BLaER1 treated with 17β-estradiol and CSF1 and Interleukin-3, amounts not matched to agents 10 nM and 100 nM (cell line): ENCODE measurements at regions not wholly inside any gene's neighbourhood (a gene's known extent, or its start where the extent isn't known, plus 50 kb on each side); places are given as distances from the start of the nearest gene placed in this dataset.
A peak's percentile ranks its signal among the peaks of the same experiment; 100 is the strongest.

Experiments used
- H3K27ac ChIP-seq, 11 experiments: shearing (Covaris generic); formaldehyde crosslinking; 2 replicates each; pipeline ENCODE4 v1.8.1; 2022
- H3K27me3 ChIP-seq, 11 experiments: shearing (Covaris generic); formaldehyde crosslinking; 2 replicates each; pipeline ENCODE4 v1.8.1; 2022
- H3K36me3 ChIP-seq, 11 experiments: shearing (Covaris generic); formaldehyde crosslinking; 2 replicates each; pipeline ENCODE4 v1.8.1; 2022
- H3K4me1 ChIP-seq, 10 experiments: shearing (Covaris generic); formaldehyde crosslinking; 2 replicates each; pipeline ENCODE4 v1.8.1; 2022
- H3K4me2 ChIP-seq, 11 experiments: shearing (Covaris generic); formaldehyde crosslinking; 2 replicates each; pipeline ENCODE4 v1.8.1; 2022
- H3K4me3 ChIP-seq, 10 experiments: shearing (Covaris generic); formaldehyde crosslinking; 2 replicates each; pipeline ENCODE4 v1.8.1; 2022
- H3K9ac ChIP-seq, 11 experiments: shearing (Covaris generic); formaldehyde crosslinking; 2 replicates each; pipeline ENCODE4 v1.8.1; 2022
- H3K9me3 ChIP-seq, 11 experiments: shearing (Covaris generic); formaldehyde crosslinking; replicated peaks in 1 of 11; 2 replicates each; pipeline ENCODE4 v1.8.1; 2022
- H4K20me1 ChIP-seq, 11 experiments: shearing (Covaris generic); formaldehyde crosslinking; 2 replicates each; pipeline ENCODE4 v1.8.1; 2022
- Cebpa-rat ChIP-seq, 11 experiments: shearing (Covaris generic); IDR thresholded peaks; 2 replicates each; pipeline ENCODE4 v1.8.1; 2022

DNA sequence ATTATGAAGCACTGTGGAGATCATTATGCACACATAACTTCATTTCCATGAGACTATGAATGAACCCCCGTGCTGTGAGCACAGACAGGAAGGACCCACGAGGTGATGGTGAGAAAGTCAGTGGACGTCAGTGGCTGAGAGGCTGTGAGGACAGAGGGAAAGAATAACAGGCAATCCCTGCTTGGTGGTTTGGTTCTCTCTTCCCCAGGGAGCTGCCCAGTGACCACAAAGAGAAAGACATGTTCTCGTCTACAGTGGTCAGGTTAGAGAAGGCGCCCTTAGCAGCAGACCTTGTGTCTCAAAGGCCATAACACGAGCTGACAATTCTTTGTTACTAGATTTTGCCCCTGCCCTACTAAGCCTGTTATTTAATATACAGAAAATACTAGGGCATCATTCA lies 609.2 kb downstream of the TOX3 start:
- H3K9me3 ChIP-seq: no peaks in the 10 kb centered on the region
- H3K4me1 ChIP-seq: no peaks in the 10 kb centered on the region
- H3K27me3 ChIP-seq: no peaks in the 10 kb centered on the region
- no peak overlapping the region for H3K27ac ChIP-seq
- no peaks in the 10 kb centered on the region for H3K36me3 ChIP-seq
- H3K9ac ChIP-seq: no peak overlapping the region
- H3K4me3 ChIP-seq: no peak overlapping the region
- H4K20me1 ChIP-seq: no peaks in the 10 kb centered on the region
- H3K4me2 ChIP-seq: 0 out of 22 replicates have a peak overlapping the region, but pooled peaks of 1 of the 11 experiments have one; percentile 6
- TF ChIP-seq Cebpa-rat (IDR thresholded peaks at IDR 0.05): no peak

DNA sequence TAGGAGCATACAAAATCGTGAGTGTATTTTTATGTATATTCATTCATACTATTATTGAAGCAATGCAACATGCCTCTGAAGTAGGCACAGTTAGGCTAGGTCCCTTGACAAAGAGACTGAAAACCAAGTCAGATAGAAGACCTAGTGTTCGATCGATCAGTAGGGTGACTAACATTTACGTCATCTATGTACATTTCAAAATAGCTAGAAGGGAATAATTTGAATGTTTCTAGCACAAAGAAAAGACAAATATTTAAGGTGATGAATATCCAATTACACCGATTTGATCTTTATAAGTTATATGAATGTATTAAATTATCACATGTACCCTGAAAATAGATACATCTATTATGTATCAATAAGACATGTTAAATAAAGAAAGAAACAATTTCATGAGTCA lies 610.1 kb downstream of the TOX3 start:
- H3K36me3 ChIP-seq: no peaks in the 10 kb centered on the region
- H3K27ac ChIP-seq: no peak overlapping the region
- H3K9me3 ChIP-seq: no peaks in the 10 kb centered on the region
- H4K20me1 ChIP-seq: no peaks in the 10 kb centered on the region
- no peak overlapping the region for H3K4me2 ChIP-seq
- H3K4me1 ChIP-seq: no peaks in the 10 kb centered on the region
- TF ChIP-seq Cebpa-rat (IDR thresholded peaks at IDR 0.05): no peak
- H3K4me3 ChIP-seq: no peak overlapping the region
- no peak overlapping the region for H3K9ac ChIP-seq
- H3K27me3 ChIP-seq: no peaks in the 10 kb centered on the region

GRCh38 chr16:51932317-51932716 lies 614.6 kb downstream of the TOX3 start:
- TF ChIP-seq Cebpa-rat (IDR thresholded peaks at IDR 0.05): no peak
- Histone ChIP-seq H3K27me3 (no peaks in the 10 kb centered on the region), H3K27ac (no peak overlapping the region), H3K4me3 (no peak overlapping the region), H3K36me3 (no peaks in the 10 kb centered on the region), H3K9me3 (no peaks in the 10 kb centered on the region), H3K9ac (no peak overlapping the region), H3K4me1 (no peaks in the 10 kb centered on the region), H3K4me2 (no peak overlapping the region), H4K20me1 (no peaks in the 10 kb centered on the region)

DNA sequence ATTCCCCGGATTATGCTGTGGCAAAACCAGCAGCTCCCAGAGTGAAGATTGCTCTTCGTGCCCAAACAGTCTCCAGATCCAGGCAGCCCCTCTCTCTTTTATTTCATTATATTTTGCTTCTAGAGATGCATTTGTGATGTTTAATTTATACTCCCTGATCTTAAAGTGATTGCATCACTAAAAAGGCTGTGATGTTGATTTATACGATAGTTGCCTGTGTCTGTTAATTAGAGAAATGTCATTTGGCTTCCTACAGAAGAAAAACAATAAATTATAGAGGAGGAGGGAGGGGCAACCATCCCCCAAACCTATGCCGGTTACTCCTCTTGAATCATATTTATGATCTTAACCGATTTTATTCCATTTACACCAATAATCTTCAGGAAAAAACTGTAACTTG lies 615.3 kb downstream of the TOX3 start:
- Histone ChIP-seq H3K9me3 (no peaks in the 10 kb centered on the region), H3K36me3 (no peaks in the 10 kb centered on the region), H4K20me1 (no peaks in the 10 kb centered on the region), H3K4me3 (no peak overlapping the region), H3K27me3 (no peaks in the 10 kb centered on the region), H3K4me1 (no peaks in the 10 kb centered on the region), H3K27ac (no peak overlapping the region), H3K4me2 (no peak overlapping the region), H3K9ac (no peak overlapping the region)
- TF ChIP-seq Cebpa-rat (IDR thresholded peaks at IDR 0.05): no peak

- H3K9ac ChIP-seq: no peak overlapping the region
- H3K4me2 ChIP-seq: no peak overlapping the region
- H3K27ac ChIP-seq: no peak overlapping the region
- no peaks in the 10 kb centered on the region for H4K20me1 ChIP-seq
- H3K27me3 ChIP-seq: no peaks in the 10 kb centered on the region
- H3K36me3 ChIP-seq: no peaks in the 10 kb centered on the region
- no peak for TF ChIP-seq Cebpa-rat (IDR thresholded peaks at IDR 0.05)
- H3K4me1 ChIP-seq: no peaks in the 10 kb centered on the region
- no peaks in the 10 kb centered on the region for H3K9me3 ChIP-seq
- no peak overlapping the region for H3K4me3 ChIP-seq
Measured at GRCh38 chr16:51924744-51925143, 622.2 kb downstream of the TOX3 start.

GRCh38 chr16:51922476-51922875 lies 624.5 kb downstream of the TOX3 start:
- Histone ChIP-seq H3K4me3 (no peak overlapping the region), H3K36me3 (no peaks in the 10 kb centered on the region)

DNA sequence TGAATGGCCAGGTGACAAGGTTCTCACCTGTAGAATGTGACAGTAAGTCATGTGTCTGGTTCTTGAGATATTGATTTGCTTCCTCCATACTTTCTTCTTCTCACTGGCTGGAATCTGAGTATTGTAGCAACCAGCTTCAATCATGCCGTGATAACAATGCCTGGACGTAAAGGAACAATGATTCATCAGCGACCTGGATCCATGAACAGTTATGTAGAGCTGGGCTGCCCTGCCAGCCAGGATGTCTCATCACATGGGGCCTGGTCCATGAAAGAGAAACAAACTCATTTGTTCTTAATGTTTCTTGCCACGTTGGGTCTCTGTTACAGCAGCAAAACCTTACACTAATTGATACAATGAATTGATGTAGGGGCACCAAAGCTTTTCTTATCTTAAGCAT lies 627.2 kb downstream of the TOX3 start:
- no peak for TF ChIP-seq Cebpa-rat (IDR thresholded peaks at IDR 0.05)
- Histone ChIP-seq H3K27me3 (no peaks in the 10 kb centered on the region), H3K9ac (no peak overlapping the region), H3K4me2 (no peak overlapping the region), H3K36me3 (no peaks in the 10 kb centered on the region), H3K4me3 (no peak overlapping the region), H3K9me3 (no peaks in the 10 kb centered on the region), H3K4me1 (peaks cover 0 to 6% (median 0%) of the 10 kb centered on the region in 10 experiments; a peak in 2 of 20 replicates), H4K20me1 (no peaks in the 10 kb centered on the region), H3K27ac (no peak overlapping the region)

More at GRCh38 chr16:51922476-51922875, 624.5 kb downstream of the TOX3 start:
- no peak overlapping the region for H3K27ac ChIP-seq
- H3K9ac ChIP-seq: no peak overlapping the region
- no peak overlapping the region for H3K4me2 ChIP-seq
- no peaks in the 10 kb centered on the region for H3K4me1 ChIP-seq
- no peak for TF ChIP-seq Cebpa-rat (IDR thresholded peaks at IDR 0.05)
- no peaks in the 10 kb centered on the region for H3K9me3 ChIP-seq
- H4K20me1 ChIP-seq: no peaks in the 10 kb centered on the region
- H3K27me3 ChIP-seq: no peaks in the 10 kb centered on the region

DNA sequence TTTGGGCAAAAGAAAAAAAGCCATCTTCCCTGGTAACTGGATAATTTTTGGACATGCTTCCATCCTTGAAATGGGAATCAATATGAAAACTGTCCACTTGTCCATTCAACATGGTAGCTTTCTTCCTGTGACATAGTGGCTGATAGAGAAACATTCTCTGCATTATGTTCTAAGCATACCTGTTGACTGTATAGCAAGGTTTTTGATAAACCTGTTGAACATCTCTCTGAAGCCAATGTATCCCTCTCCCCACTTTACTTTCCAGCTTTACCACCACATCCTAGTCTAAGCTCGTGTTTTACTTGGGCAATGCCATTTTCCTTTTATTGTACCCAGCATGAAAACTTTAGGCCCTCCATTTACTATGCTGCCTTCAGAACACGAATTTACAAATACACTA lies 630.1 kb downstream of the TOX3 start:
- H3K36me3 ChIP-seq: no peaks in the 10 kb centered on the region
- H3K27ac ChIP-seq: no peak overlapping the region
- no peak overlapping the region for H3K9ac ChIP-seq
- H3K9me3 ChIP-seq: no peaks in the 10 kb centered on the region
- H3K4me3 ChIP-seq: no peak overlapping the region
- H3K4me1 ChIP-seq: peaks cover 0 to 8% (median 0%) of the 10 kb centered on the region in 10 experiments; a peak in 2 of 20 replicates
- no peaks in the 10 kb centered on the region for H3K27me3 ChIP-seq
- no peaks in the 10 kb centered on the region for H4K20me1 ChIP-seq
- no peak overlapping the region for H3K4me2 ChIP-seq
- TF ChIP-seq Cebpa-rat (IDR thresholded peaks at IDR 0.05): no peak

DNA sequence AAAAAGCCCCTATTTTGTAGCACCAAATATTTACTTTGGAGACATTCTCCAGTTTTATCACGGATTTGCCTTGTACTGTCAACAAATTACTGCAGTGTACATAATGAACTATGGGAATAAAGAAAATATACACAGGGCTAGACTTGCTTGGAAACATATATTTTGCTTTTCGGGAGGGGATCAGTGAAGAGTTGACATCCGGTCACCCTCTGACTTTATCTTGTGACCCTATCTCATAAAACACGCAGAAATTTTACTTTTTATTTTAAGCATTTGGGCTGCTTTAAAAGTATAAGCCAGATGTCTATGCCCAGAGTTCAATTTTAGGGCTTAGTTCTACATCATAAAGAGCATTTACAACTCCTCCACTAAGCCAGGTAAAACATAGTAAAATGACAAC lies 630.7 kb downstream of the TOX3 start:
- Histone ChIP-seq H3K27me3 (no peaks in the 10 kb centered on the region), H3K4me1 (peaks cover 0 to 8% (median 0%) of the 10 kb centered on the region in 10 experiments; a peak in 2 of 20 replicates), H3K4me2 (no peak overlapping the region), H3K4me3 (no peak overlapping the region), H3K27ac (no peak overlapping the region), H4K20me1 (no peaks in the 10 kb centered on the region), H3K9me3 (no peaks in the 10 kb centered on the region), H3K9ac (no peak overlapping the region), H3K36me3 (no peaks in the 10 kb centered on the region)
- TF ChIP-seq Cebpa-rat (IDR thresholded peaks at IDR 0.05): no peak

GRCh38 chr16:51907680-51908079 lies 639.3 kb downstream of the TOX3 start:
- H3K9ac ChIP-seq: no peak overlapping the region
- no peaks in the 10 kb centered on the region for H4K20me1 ChIP-seq
- no peaks in the 10 kb centered on the region for H3K4me1 ChIP-seq
- H3K4me3 ChIP-seq: no peak overlapping the region
- no peak for TF ChIP-seq Cebpa-rat (IDR thresholded peaks at IDR 0.05)
- H3K27me3 ChIP-seq: no peaks in the 10 kb centered on the region
- no peak overlapping the region for H3K4me2 ChIP-seq
- no peaks in the 10 kb centered on the region for H3K36me3 ChIP-seq
- no peaks in the 10 kb centered on the region for H3K9me3 ChIP-seq
- H3K27ac ChIP-seq: no peak overlapping the region
